CD8-positive, alpha-beta memory T cell (primary cell): ENCODE measurements at regions not wholly inside any gene's neighbourhood (a gene's known extent, or its start where the extent isn't known, plus 50 kb on each side); places are given as distances from the start of the nearest gene placed in this dataset.
"Not testable (repeated sequence)": the region's sequence is repeated elsewhere in the genome, so short reads cannot be mapped to it uniquely, and the experiment has no call there.

Experiments used
- CTCF ChIA-PET: fragments of 350-600 bp; sonication (Branson Sonifier 250); formaldehyde crosslinking; loops from one replicate; lab custom pipeline; 2021; ENCODE audit warnings: antibody characterized with exemption; lab: Charles Lee
- POLR2A ChIA-PET: fragments of 350-600 bp; sonication (Branson Sonifier 250); formaldehyde crosslinking; loops from one replicate; lab custom pipeline; 2021; ENCODE audit warnings: antibody characterized with exemption; lab: Charles Lee
- DNase-seq, 5 donors: peaks; one replicate each; pipeline versions ENCODE4 v3.0.0 to v3.0.0-alpha.2; 2020 to 2022; ENCODE audit warnings: mixed read lengths in 1 of 5
- H3K27ac ChIP-seq: one replicate; pipeline ENCODE4 v1.7.0; 2013; ENCODE audit warnings: low read depth, mild to moderate bottlenecking, low read length, moderate library complexity
- H3K27me3 ChIP-seq: 2 replicates; pipeline ENCODE4 v1.7.0; 2013; ENCODE audit warnings: low read length, mild to moderate bottlenecking; ENCODE audit not compliant: insufficient read depth, poor library complexity, severe bottlenecking
- H3K36me3 ChIP-seq: 2 replicates; pipeline ENCODE4 v1.7.0; 2013; ENCODE audit warnings: mild to moderate bottlenecking, low read length, moderate library complexity; ENCODE audit not compliant: insufficient read depth
- H3K4me1 ChIP-seq: 2 replicates; pipeline ENCODE4 v1.7.0; 2013; ENCODE audit warnings: mild to moderate bottlenecking, low read length, moderate library complexity; ENCODE audit not compliant: insufficient read depth
- H3K4me3 ChIP-seq: 2 replicates; pipeline ENCODE4 v1.7.0; 2013; ENCODE audit warnings: mild to moderate bottlenecking, low read length
- H3K9me3 ChIP-seq: 2 replicates; pipeline ENCODE4 v1.7.0; 2013; ENCODE audit warnings: mild to moderate bottlenecking, low read length
- H3K27ac Mint-ChIP-seq, 8 donors: one replicate each; pipeline ENCODE4 v1.8.0; 2020 to 2021; ENCODE audit warnings: mixed read lengths in 8 of 8, mild to moderate bottlenecking in 6 of 8, inconsistent platforms in 3 of 8, moderate library complexity in 3 of 8
- H3K27me3 Mint-ChIP-seq, 2 donors: one replicate each; pipeline ENCODE4 v1.8.0; 2020 to 2021; ENCODE audit warnings: mixed read lengths in 2 of 2, mild to moderate bottlenecking in 1 of 2, moderate library complexity in 1 of 2
- H3K36me3 Mint-ChIP-seq, 3 donors: one replicate each; pipeline ENCODE4 v1.8.0; 2020 to 2021; ENCODE audit warnings: mixed read lengths in 3 of 3, inconsistent platforms in 1 of 3, mild to moderate bottlenecking in 1 of 3
- H3K4me1 Mint-ChIP-seq, 3 donors: one replicate each; pipeline ENCODE4 v1.8.0; 2020 to 2021; ENCODE audit warnings: mixed read lengths in 3 of 3, inconsistent platforms in 1 of 3, mild to moderate bottlenecking in 1 of 3
- H3K4me3 Mint-ChIP-seq, 7 donors: one replicate each; pipeline ENCODE4 v1.8.0; 2020 to 2021; ENCODE audit warnings: mixed read lengths in 7 of 7, mild to moderate bottlenecking in 6 of 7, moderate library complexity in 4 of 7, inconsistent platforms in 2 of 7
- H3K9me3 Mint-ChIP-seq, 5 donors: one replicate each; pipeline ENCODE4 v1.8.0; 2020 to 2022; ENCODE audit warnings: mixed read lengths in 5 of 5, mild to moderate bottlenecking in 3 of 5, moderate library complexity in 2 of 5, inconsistent platforms in 1 of 5

- H3K9me3 ChIP-seq, result no peaks in the 10 kb centered on the region
Observed at GRCh38 chr5:40112875-40113274, 566.8 kb upstream of the PTGER4 start.

DNA sequence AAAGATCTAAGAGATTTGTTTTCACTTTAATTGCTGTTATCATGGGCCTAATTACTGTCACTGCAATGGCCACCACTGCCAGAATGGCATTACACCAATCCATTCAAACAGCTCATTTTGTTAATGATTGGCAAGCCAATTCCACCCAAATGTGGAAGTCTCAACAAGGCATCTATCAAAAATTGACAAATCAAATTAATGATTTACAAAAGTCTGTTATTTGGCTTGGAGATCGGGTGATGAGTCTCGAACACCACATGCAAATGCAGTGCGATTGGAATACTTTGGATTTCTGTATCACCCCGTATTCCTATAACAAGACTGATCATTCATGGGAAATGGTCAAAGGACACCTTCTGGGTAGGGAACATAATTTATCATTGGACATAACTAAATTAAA is 568.7 kb upstream of the PTGER4 start:
- H3K4me3 Mint-ChIP-seq, H3K36me3 ChIP-seq, H3K27me3 Mint-ChIP-seq, H3K27ac Mint-ChIP-seq, H3K4me1 Mint-ChIP-seq, H3K36me3 Mint-ChIP-seq, POLR2A ChIA-PET, DNase-seq, H3K4me1 ChIP-seq, H3K27me3 ChIP-seq, H3K9me3 Mint-ChIP-seq, CTCF ChIA-PET, H3K27ac ChIP-seq, H3K9me3 ChIP-seq, H3K4me3 ChIP-seq: not testable (repeated sequence)

More at GRCh38 chr5:40112875-40113274, 566.8 kb upstream of the PTGER4 start:
- H3K27ac Mint-ChIP-seq, result no peak overlapping the region
- H3K36me3 Mint-ChIP-seq, result no peaks in the 10 kb centered on the region
- CTCF ChIA-PET, result no interaction called here
- no peak overlapping the region for H3K4me3 Mint-ChIP-seq
- DNase-seq, result no peak
- Histone ChIP-seq H3K27ac (no peak overlapping the region), H3K4me3 (no peak overlapping the region), H3K4me1 (no peaks in the 10 kb centered on the region), H3K27me3 (no peaks in the 10 kb centered on the region), H3K36me3 (no peaks in the 10 kb centered on the region)
- H3K27me3 Mint-ChIP-seq, result no peaks in the 10 kb centered on the region
- POLR2A ChIA-PET, result no interaction called here
- peaks cover 0 to 1% (median 0%) of the 10 kb centered on the region in 3 donors for H3K4me1 Mint-ChIP-seq
- H3K9me3 Mint-ChIP-seq, result no peaks in the 10 kb centered on the region

GRCh38 chr5:40108764-40109390 is 570.8 kb upstream of the PTGER4 start:
- H3K9me3 ChIP-seq, H3K27ac Mint-ChIP-seq, H3K4me1 Mint-ChIP-seq, H3K4me3 Mint-ChIP-seq, DNase-seq, H3K27me3 Mint-ChIP-seq, POLR2A ChIA-PET, CTCF ChIA-PET, H3K4me3 ChIP-seq, H3K4me1 ChIP-seq, H3K27ac ChIP-seq, H3K27me3 ChIP-seq, H3K36me3 ChIP-seq: not testable (repeated sequence)
- peaks cover 0 to 12% (median 5%) of the 10 kb centered on the region in 3 donors for H3K36me3 Mint-ChIP-seq
- peaks cover 2 to 13% (median 8%) of the 10 kb centered on the region in 5 donors for H3K9me3 Mint-ChIP-seq

DNA sequence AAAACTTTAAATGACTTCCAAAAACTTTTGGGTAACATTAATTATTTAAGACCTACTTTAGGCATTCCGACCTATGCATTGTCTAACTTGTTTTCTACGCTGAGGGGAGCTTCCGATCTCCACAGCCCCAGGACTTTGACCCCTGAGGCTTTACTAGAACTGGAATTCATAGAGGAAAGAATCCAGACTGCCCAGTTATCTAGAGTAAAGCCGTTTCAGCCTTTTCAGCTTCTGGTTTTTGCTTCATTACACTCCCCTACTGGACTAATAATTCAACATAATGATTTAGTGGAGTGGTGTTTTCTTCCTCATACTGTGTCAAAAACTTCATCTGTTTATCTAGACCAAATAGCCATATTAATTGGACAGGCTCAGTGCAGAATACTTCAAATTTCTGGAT is 571.9 kb upstream of the PTGER4 start:
- H3K4me3 ChIP-seq, H3K36me3 ChIP-seq, H3K27me3 ChIP-seq, H3K9me3 ChIP-seq, H3K27ac Mint-ChIP-seq, H3K27me3 Mint-ChIP-seq, POLR2A ChIA-PET, H3K27ac ChIP-seq, H3K4me1 ChIP-seq, H3K4me1 Mint-ChIP-seq, H3K4me3 Mint-ChIP-seq, DNase-seq, CTCF ChIA-PET: not testable (repeated sequence)
- Mint-ChIP-seq H3K36me3 (peaks cover 0 to 16% (median 5%) of the 10 kb centered on the region in 3 donors), H3K9me3 (peaks cover 4 to 15% (median 13%) of the 10 kb centered on the region in 5 donors)

DNA sequence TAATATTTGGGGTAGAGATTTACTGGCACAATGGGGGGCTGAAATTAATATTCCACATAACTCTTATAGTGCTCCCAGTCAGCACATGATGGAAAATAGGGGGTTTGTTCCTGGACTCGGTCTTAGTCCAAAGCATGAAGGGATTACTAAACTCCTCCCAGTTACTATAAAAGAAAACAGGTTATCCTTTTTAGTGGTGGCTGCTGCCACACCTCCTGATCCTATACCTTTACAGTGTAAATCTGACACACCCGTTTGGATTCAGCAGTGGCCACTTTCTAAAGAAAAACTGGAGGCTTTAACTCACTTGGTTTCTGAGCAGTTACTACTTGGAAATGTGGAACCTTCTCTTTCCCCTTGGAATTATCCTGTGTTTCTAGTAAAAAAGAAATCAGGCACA is 572.9 kb upstream of the PTGER4 start:
- H3K4me3 ChIP-seq, result no peak overlapping the region
- H3K4me3 Mint-ChIP-seq, result no peak overlapping the region
- H3K36me3 ChIP-seq, result no peaks in the 10 kb centered on the region
- H3K27me3 Mint-ChIP-seq, result no peaks in the 10 kb centered on the region
- peaks cover 4 to 15% (median 14%) of the 10 kb centered on the region in 5 donors for H3K9me3 Mint-ChIP-seq
- H3K9me3 ChIP-seq, result no peaks in the 10 kb centered on the region
- H3K36me3 Mint-ChIP-seq, result peaks cover 0 to 16% (median 5%) of the 10 kb centered on the region in 3 donors
- ChIA-PET POLR2A (no interaction called here), CTCF (no interaction called here)
- DNase-seq, result no peak
- no peaks in the 10 kb centered on the region for H3K27me3 ChIP-seq
- no peak overlapping the region for H3K27ac ChIP-seq
- H3K27ac Mint-ChIP-seq, result no peak overlapping the region
- H3K4me1 ChIP-seq, result no peaks in the 10 kb centered on the region
- peaks cover 0 to 1% (median 0%) of the 10 kb centered on the region in 3 donors for H3K4me1 Mint-ChIP-seq

GRCh38 chr5:40098313-40098712 is 581.4 kb upstream of the PTGER4 start:
- H3K36me3 Mint-ChIP-seq, result peaks cover 0 to 4% (median 0%) of the 10 kb centered on the region in 3 donors
- no peak overlapping the region for H3K4me3 Mint-ChIP-seq
- CTCF ChIA-PET, result no interaction called here
- no peaks in the 10 kb centered on the region for H3K36me3 ChIP-seq
- no peak overlapping the region for H3K27ac Mint-ChIP-seq
- H3K4me1 ChIP-seq, result no peaks in the 10 kb centered on the region
- no peaks in the 10 kb centered on the region for H3K9me3 ChIP-seq
- H3K4me1 Mint-ChIP-seq, result no peaks in the 10 kb centered on the region
- no peaks in the 10 kb centered on the region for H3K27me3 ChIP-seq
- no peak for DNase-seq
- no peak overlapping the region for H3K27ac ChIP-seq
- POLR2A ChIA-PET, result no interaction called here
- peaks cover 0 to 3% of the 10 kb centered on the region in 2 donors for H3K27me3 Mint-ChIP-seq
- no peak overlapping the region for H3K4me3 ChIP-seq
- peaks cover 0 to 3% (median 1%) of the 10 kb centered on the region in 5 donors for H3K9me3 Mint-ChIP-seq

DNA sequence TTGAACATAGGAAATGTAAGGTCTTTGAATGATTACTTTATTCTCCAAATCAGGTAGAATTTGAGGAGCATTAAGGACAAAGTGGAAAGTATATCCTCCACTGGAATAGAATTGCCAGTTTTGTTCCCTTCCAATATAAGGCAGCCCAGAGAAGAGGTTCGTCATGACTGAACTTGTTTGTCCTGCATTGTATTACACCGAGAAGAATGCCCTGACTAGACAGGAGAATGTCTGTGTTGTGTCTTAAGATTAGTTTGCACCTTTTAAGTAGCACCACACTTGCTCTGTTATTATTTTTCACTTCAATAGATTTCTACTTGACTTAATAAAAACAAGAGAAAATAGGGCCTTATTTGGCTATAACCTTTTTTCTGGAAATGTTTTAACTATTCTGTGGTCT is 586.2 kb upstream of the PTGER4 start:
- H3K27me3 Mint-ChIP-seq, result peaks cover 0 to 3% of the 10 kb centered on the region in 2 donors
- H3K4me3 Mint-ChIP-seq, result no peak overlapping the region
- no peaks in the 10 kb centered on the region for H3K4me1 ChIP-seq
- H3K9me3 ChIP-seq, result no peaks in the 10 kb centered on the region
- CTCF ChIA-PET, result no interaction called here
- POLR2A ChIA-PET, result no interaction called here
- peak overlapping the region in 1 of 8 donors; percentile 7 for H3K27ac Mint-ChIP-seq
- H3K36me3 ChIP-seq, result no peaks in the 10 kb centered on the region
- peaks cover 0 to 25% (median 1%) of the 10 kb centered on the region in 3 donors for H3K36me3 Mint-ChIP-seq
- DNase-seq, result no peak
- peaks cover 6 to 30% (median 21%) of the 10 kb centered on the region in 5 donors for H3K9me3 Mint-ChIP-seq
- no peak overlapping the region for H3K27ac ChIP-seq
- H3K27me3 ChIP-seq, result no peaks in the 10 kb centered on the region
- no peaks in the 10 kb centered on the region for H3K4me1 Mint-ChIP-seq
- H3K4me3 ChIP-seq, result no peak overlapping the region

DNA sequence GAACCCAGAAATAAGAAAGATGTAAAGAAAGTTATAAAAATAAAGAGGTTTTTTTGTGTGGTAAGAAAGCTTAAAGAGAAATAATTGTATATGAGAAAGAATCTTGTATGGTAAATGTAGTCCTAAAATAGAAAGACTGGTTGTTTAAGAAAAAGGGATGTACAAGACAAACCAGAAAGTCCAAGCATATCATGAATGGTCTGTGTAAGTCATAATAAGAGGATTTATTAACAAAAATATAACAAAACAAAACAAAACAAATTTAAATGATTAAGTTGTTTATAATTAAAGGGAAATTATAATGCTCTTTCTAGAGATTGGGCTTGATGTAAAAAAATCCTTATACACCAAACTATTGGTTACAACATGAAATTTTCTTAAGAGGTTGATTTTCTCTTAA is 590.4 kb upstream of the PTGER4 start:
- ChIA-PET CTCF (no interaction called here), POLR2A (no interaction called here)
- Histone ChIP-seq H3K27ac (no peak overlapping the region), H3K27me3 (no peaks in the 10 kb centered on the region), H3K36me3 (no peaks in the 10 kb centered on the region), H3K4me3 (no peak overlapping the region), H3K9me3 (no peaks in the 10 kb centered on the region), H3K4me1 (no peaks in the 10 kb centered on the region)
- no peak for DNase-seq
- Mint-ChIP-seq H3K9me3 (peaks cover 6 to 32% (median 22%) of the 10 kb centered on the region in 5 donors), H3K27me3 (peaks cover 0 to under 1% of the 10 kb centered on the region in 2 donors), H3K27ac (no peak overlapping the region), H3K4me1 (no peaks in the 10 kb centered on the region), H3K36me3 (peaks cover 0 to 21% (median 1%) of the 10 kb centered on the region in 3 donors), H3K4me3 (no peak overlapping the region)
